Left kidney (tissue), 1 donor: ENCODE measurements at regions not wholly inside any gene's neighbourhood (a gene's known extent, or its start where the extent isn't known, plus 50 kb on each side); places are given as distances from the start of the nearest gene placed in this dataset.

Experiments
- DNase-seq: peaks from one replicate; pipeline ENCODE4 v3.0.0-alpha.2; 2013

DNA sequence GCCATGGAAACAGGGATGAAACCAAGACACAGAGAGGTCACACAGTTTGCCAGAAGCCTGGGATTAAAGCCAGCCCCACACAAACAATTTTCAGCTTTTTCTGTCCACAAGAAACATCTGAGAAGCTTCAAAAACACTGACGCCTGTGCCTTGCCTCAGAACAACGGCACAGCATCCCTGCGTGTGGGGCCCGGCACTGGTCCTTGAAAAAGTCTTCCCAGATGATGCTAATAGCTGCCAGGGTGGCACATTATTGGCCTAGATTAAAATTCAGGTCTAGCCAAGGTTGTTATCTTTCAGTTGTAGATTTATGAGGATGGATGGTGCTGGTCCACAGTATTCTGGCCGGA is 321.4 kb downstream of the HAPSTR1 start:
- no peak for DNase-seq

GRCh38 chr16:9415545-9415944 is 324.1 kb downstream of the HAPSTR1 start:
- DNase-seq = no peak

GRCh38 chr16:9417898-9418297 is 326.5 kb downstream of the HAPSTR1 start:
- no peak for DNase-seq

DNA sequence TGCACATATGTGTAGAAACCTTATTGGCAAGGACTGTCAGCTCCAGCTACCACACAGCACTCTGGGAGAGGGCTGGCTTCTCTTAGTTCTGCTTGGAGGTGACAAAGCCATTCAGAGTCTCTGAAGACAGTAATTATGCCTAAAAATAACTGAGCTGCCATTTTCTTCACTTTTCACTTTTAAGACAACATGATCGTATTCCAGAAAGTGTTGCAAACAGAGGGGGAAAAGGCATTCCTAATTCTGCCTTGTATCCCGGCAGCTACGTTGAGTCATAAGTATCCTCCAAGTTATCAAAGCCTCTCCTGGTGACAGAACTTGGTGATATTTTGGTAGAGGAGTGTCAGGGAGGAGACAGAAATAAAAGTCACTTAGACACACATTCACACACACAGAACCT is 327.7 kb downstream of the HAPSTR1 start:
- no peak for DNase-seq

GRCh38 chr16:9422762-9423513 is 331.5 kb downstream of the HAPSTR1 start:
- no peak for DNase-seq

DNA sequence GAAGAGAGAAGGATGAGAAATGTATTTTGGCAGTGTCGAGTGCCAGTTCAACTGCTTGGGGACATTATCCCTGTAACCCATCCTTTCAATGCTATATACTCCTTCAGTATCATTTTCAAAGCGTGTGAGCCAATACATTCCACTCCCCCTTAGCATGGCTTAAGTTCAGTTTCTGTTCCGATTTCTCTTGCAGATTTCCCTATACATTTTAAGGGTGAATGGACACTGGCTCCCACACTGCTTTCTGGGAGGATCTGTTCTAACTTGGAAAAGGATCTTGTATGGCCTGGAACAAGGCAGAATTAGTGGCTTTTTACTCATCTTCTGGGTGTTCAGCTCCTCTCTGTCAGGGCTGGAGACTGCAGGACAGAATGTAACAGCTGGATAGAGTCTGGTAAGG is 333.8 kb downstream of the HAPSTR1 start:
- DNase-seq = peak; percentile 28

- DNase-seq = no peak
These were observed 337.0 kb downstream of the HAPSTR1 start for GRCh38 chr16:9428355-9429005.

- DNase-seq = no peak
These were observed 338.3 kb downstream of the HAPSTR1 start for GRCh38 chr16:9429646-9430330.

DNA sequence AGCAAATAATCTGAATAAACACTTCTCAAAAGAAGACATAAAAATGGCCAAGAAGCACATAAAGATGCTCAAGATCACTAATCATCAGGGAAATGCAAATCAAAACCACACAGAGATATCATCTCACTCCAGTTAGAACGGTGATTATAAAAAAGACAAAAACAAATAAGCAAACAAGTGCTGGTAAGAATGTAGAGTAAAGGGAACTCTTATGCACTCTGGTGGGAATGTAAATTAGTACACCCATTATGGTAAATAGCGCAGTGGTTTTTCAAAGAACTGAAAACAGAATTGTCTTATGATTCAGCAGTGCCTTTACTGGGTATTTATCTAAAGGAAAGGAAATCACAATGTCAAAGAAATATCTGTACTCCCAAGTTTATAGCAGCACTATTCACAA is 343.2 kb downstream of the HAPSTR1 start:
- no peak for DNase-seq

GRCh38 chr16:9436175-9436574 is 344.7 kb downstream of the HAPSTR1 start:
- DNase-seq = no peak

DNA sequence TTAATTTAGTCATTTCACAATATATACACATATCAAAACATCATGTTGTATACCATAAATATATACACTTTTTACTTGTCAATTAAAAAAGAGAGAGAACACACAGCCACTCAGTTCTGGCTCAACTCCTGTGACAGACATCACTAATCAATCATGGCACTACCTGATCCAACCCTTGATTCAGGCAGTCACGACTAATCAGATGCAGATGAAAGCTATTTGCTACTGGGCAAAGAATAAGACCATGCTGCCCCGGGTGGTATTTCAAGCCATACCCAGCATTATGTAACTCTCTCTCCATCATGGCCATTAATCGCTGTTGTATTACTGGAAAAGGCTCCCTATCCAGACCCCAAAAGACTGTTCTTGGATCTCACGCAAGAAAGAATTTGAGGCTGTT is 345.7 kb downstream of the HAPSTR1 start:
- no peak for DNase-seq

GRCh38 chr16:9438991-9439390 is 347.5 kb downstream of the HAPSTR1 start:
- no peak for DNase-seq

GRCh38 chr16:9441012-9441411 is 349.6 kb downstream of the HAPSTR1 start:
- DNase-seq = no peak

DNA sequence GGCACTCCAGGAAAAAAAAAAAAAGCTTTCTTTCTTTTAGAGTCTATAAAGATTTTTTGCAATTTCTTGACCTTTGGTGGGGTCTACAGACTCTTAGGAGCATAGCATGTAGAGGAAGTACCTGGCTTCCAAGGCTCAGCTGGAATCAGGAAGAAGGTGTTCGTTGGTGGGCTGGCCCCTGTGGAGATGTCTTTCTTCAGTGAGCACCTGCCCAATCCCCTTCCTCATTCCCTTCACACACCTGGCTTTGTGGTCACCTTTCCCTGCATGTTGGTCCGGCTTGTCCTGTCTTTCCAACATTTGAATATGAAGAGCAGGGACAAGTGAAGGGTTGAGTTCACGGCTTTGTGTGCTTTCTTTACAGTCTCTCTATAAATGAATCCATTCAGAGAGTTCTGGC is 352.4 kb downstream of the HAPSTR1 start:
- no peak for DNase-seq

- DNase-seq = no peak
These were observed 355.2 kb downstream of the HAPSTR1 start for GRCh38 chr16:9446471-9447194.

DNA sequence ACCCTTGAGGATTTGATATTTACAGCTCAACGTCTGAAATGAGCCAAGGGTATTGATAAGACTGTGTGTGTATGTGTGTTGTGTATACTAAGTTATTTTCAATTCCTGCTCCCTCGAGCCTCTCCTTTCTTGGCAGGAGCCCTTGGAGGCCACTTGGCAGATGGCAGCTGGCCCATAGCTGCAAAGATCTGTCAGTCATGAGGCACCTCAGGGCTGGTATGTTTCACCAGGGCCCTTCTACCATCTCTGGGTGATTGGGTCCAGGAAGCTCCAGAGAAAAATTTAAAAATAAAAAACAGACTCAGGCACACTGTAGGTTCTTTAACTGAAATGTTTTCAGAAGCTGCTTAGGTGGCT is 355.7 kb downstream of the HAPSTR1 start:
- no peak for DNase-seq

GRCh38 chr16:9447699-9448098 is 356.3 kb downstream of the HAPSTR1 start:
- DNase-seq = no peak

DNA sequence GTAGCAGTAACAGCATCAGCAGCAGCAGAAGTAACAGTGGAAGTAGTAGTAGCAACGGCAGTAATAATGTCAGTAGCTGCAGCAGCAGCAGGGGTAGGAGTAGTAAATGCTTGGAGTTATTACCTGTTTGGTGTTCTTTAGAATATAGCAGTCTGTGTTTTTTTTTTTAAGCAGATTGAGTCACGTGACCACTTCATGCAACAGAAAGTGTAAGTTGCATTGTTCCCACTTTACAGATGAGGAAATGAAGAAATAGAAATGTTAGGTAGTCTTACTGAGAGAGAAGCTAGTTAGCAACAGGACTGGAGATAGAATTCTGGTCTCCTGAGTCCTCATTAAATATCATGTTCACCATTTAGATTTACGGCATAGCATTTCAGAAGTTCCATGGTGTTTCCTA is 358.2 kb downstream of the HAPSTR1 start:
- DNase-seq = no peak

- no peak for DNase-seq
These were observed 365.8 kb downstream of the HAPSTR1 start for GRCh38 chr16:9457215-9457614.

GRCh38 chr16:9458816-9459215 is 367.4 kb downstream of the HAPSTR1 start:
- DNase-seq = no peak

- DNase-seq = no peak
These were observed 371.5 kb downstream of the HAPSTR1 start for GRCh38 chr16:9462984-9463383.

DNA sequence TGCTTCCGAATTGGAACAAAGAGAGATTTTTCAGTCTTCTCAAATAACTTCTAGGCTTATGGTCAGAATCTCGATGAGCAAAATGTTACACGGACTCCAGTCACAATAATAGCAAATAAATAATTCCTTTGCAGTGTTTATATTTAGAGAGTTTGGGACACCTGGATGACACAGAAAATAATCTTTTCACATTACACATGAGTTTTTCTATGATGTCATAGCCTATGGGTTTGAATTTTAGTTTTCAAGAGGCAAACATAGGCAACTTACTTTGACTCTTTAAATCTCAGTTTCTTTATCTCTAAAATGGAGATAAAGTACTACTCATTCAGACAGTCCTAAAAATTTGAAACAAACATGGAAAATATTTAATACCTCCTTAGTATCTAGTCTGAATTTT is 372.0 kb downstream of the HAPSTR1 start:
- DNase-seq = no peak

DNA sequence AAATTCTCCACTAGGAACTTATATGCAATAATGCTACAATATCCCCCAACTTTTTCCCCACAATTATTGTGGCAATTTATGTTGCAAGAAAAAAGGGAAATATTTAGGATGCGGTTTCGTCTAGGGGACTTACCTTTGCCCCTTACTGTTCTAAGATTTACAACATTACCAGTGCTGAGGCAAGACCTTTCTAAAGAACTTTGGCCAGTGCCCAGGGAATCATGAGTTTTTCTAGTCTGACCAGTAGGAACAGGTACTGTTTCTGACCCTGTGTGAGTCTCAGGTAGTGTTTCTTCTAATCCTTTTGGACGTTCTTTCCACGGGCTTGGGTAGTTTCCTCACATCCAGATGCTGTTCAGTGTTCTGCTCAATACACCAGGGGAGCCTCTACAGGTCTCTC is 373.7 kb downstream of the HAPSTR1 start:
- no peak for DNase-seq
